Left colon (tissue), 2 donors: ENCODE measurements at regions not wholly inside any gene's neighbourhood (a gene's known extent, or its start where the extent isn't known, plus 50 kb on each side); places are given as distances from the start of the nearest gene placed in this dataset.
"Not testable (repeated sequence)": the region's sequence is repeated elsewhere in the genome, so short reads cannot be mapped to it uniquely, and the experiment has no call there.

ENCODE experiments used
- ATAC-seq: fragments of 200-7000 bp; cut with Tn5 transposase; one replicate; pipeline ENCODE4 v1.9.1; 2020; ENCODE audit warnings: mild to moderate bottlenecking, moderate library complexity
- DNase-seq, 2 donors: peaks; one replicate each; pipeline ENCODE4 v3.0.0-alpha.2; 2020
- intact Hi-C, 2 donors: fragments of 100-400 bp; cut with DNase I in 1 of 2; cut with micrococcal nuclease in 1 of 2; formaldehyde crosslinking; loops; one replicate each; pipeline versions ENCODE4 v1.11.2 to v1.14.0; 2022; cut with DNase I, micrococcal nuclease
- donor health status: DM: no; HTN: no; CAD: no.
- donor health status: DM: yes; HTN: yes; CAD: no.

DNA sequence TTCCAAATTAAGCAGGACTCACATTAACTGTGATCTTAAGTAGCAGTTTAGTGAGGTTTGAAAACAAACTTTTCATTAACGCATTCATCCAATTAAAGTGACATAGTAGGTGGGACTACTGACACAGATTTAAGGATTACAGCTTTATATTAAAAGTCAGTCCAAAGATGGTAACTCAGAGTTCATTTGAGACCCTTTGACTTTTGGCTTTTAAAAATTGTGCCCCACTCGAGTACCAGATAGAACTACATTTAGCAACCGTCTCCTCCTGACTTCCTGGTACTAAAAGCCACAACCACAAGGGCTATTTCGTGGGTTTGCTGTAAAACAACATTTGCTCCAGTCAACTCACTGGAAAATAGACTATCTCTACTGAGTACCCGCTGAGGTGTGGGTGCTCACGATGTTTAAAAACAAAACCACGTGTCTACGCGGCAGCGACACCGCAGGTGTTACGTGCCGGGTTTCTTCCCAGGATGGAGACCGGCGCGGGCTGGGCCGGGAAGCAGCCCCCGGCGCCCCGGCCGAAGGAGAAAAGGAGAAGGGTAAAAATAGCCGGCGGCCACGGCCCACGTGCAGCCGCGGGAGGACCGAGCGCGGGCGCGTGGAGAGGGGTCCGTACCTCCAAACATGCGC is 120.6 kb downstream of the PRR15 start:
- intact Hi-C loops, DNase-seq: not testable (repeated sequence)
- ATAC-seq: peak; percentile 51

DNA sequence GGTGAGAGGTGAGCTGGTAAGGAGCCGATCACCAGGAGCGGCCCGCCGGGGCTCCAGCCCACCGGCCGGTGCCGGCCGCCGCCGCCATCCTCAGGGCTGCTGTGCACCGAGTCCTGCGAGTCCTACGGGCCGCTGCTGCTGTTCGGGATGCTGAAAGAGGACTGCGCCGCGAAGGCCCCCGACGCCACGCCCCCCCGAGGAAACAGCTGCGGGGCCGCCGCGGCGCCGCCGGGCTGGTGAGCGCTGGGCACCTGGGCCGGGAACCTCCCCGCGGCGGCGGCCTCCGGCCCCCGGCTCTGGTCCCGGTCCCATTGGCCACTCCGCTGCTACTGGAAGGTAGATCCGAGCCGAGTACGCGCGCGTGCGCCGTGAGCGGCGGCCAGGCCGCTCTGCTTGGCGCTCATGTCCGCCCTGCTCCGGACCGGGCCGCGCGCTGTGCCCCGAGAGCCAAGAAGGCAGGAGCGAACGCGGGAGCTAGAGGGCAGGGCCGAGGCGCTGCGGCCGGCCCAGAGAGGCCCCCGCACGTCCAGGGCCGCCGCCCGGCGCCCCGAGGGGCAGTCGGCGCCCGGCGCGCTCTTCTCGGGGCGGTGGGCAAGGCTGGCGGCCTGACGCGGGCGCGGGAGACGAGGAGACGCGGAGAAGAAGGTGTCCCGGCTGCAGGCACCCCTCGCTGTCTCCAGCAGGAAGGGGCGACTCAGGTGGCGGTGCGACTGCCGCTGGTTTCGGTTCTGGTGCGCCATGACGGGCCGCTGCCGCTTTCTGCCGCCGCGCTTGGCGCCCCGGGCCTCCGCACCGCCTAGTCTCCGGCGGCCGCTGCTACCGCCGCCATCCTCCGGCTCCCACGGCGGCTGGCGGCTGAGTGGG is 121.3 kb upstream of the WIPF3 start:
- ATAC-seq (peak; percentile 84), DNase-seq (peak; percentile 66 to 80)
- intact Hi-C loops: no loop called here

DNA sequence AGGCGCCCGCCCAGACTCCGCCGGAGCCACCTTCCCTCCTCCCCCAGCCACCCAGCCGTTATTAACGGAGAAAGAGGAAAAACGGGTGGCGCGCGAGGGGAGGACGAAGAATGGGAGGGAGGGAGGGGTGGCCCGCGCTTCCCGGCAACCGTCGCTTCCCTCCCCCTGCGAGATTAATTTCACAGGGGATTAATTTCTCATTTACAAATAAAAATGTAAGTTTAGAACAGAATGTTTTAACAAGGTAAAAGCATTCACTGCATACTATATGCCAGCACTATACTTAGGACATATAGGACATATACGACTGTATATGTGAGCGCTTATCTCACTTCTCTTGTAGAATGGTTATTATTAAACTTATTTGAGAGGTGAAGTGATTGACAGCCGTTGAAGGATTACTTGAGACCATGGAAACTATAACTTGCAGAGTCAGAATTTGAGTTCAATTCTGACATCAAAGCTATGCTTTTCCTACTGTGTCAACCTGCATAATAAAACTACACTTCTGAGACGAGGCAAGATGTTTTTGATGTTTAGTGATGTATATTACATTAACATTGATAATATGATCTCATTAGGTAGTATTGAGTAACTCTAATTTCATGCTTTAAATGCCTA is 120.5 kb upstream of the WIPF3 start:
- ATAC-seq: peak; percentile 10
- DNase-seq, intact Hi-C loops: not testable (repeated sequence)

DNA sequence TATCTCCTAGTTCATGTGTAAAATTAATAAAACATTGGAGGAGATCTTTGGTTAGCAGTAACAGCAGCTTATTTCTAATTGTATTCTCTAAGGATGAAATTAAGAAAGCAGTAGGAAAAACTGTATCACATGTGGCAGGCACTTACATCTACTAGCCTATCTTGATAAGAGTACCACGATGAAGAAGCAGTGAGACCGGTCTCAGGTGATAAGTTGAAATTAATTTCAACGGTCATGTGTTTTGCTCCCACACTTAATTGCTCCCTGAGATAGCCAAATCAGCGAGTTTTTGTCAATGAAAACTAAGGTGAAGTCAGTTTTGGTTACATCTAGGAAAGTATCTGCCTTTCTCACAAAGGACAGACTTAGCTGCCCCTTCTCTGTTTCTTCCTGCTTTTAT is 115.8 kb upstream of the WIPF3 start:
- DNase-seq, intact Hi-C loops, ATAC-seq: not testable (repeated sequence)

DNA sequence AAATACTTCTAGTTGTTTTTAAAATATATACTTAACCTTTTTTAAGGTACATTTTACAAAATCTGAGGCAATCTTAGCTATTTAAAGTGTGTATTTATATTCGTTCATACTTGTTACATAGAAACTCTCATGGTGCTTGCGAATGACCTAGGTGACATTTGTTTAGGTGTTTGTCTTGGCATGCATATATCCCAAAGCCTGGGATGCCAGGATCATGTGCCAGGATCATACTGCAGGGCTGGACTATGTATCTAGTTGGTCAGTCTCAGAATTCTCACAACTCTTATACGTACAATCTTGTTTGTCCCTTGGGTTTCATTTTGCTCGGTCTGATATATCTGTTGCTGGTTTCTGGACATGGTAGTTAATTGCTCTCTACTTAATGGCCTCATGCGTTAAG is 109.9 kb upstream of the WIPF3 start:
- ATAC-seq, DNase-seq, intact Hi-C loops: not testable (repeated sequence)

DNA sequence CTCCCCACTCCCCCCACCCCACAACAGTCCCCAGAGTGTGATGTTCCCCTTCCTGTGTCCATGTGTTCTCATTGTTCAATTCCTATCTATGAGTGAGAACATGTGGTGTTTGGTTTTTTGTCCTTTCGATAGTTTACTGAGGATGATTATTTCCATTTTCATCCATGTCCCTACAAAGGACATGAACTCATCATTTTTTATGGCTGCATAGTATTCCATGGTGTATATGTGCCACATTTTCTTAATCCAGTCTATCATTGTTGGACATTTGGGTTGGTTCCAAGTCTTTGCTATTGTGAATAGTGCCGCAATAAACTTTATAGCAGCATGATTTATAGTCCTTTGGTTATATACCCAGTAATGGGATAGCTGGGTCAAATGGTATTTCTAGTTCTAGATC is 106.6 kb upstream of the WIPF3 start:
- ATAC-seq, DNase-seq, intact Hi-C loops: not testable (repeated sequence)

DNA sequence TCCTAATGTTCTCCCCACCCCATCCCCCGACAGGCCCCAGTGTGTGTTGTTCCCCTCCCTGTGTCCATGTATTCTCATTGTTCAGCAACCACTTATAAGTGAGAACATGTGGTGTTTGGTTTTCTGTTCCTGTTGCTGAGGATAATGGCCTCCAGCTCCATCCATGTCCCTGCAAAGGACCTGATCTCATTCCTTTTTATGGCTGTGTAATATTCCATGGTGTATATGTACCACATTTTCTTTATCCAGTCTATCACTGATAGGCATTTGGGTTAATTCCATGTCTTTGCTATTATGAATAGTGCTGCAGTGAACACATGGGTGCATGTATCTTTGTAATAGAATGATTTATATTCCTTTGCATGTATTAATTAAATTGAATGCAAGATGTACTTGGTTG is 104.8 kb upstream of the WIPF3 start:
- DNase-seq, intact Hi-C loops, ATAC-seq: not testable (repeated sequence)

DNA sequence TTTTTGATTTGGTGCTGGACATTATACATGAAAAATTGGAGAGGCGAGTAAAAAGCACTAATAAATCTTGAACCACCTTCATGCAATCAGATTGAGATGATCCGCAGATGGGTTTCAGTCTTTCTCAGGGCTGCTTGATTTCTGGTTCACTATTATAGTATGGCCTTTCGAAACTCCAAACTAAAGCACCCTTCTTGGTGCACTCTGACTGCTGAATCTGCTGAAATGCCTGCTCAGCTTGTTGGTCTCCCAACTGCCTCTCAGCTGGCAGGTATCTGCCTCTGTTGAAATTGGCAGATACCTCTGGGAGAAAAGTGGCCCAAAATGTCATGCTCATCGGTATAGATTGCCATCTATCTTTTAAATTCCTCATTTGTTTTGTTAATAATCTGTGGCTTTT is 102.5 kb upstream of the WIPF3 start:
- ATAC-seq, DNase-seq, intact Hi-C loops: not testable (repeated sequence)

DNA sequence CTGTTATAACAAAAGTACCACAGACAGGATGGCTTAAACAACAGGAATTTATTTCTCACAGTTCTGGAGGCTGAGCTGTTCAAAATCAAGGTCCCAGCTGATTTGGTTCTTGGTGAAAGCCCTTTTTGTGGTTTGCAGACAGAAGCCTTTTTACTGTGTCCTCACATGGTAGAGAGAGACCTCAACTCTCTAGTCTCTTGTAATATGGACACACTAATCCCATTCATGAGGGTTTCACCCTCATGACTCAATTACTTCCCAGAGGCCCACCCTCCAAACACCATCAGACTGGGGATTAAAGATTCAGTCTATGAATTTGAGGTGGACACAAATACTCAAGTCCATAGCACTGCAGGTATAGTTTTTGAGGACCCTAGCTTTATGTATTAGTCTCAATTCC is 97.3 kb upstream of the WIPF3 start:
- ATAC-seq, intact Hi-C loops, DNase-seq: not testable (repeated sequence)

DNA sequence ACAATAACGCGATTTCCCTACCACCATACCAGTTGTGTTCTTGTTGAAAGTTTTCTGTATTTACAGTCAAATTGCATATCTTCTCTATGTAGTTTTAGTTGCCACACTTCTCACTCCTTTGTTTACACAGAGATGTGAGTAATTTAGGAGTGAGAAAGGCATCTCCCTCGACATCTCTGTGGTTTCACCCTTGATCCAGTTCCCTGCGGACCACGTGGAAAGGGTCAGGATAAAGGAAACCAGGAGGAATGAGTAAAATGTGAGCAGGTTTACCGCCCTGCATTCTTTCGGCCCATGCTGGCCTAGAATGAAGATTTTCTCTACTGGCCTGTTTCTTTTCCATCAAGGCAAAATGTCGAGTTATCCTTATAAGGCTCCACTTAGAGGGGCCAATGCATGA is 83.2 kb upstream of the WIPF3 start:
- intact Hi-C loops, DNase-seq: not testable (repeated sequence)
- ATAC-seq: peak; percentile 40

DNA sequence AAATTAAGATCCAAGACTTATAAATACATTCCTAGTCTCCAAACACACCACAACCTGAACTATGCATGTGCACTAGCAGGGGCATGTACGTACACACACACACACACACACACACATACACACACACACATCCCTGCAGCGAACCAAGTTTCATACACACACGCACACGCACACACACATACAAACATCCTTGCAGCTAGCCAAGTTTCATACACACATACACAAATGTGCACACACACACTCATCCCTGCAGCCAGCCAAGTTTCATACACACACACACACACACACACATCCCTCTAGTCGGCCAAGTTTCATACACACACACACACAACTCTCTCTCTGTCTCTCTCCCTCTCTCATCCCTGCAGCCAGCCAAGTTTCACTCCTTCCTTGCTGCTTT is 82.7 kb upstream of the WIPF3 start:
- ATAC-seq: no peak
- no peak for DNase-seq
- intact Hi-C loops: no loop called here

DNA sequence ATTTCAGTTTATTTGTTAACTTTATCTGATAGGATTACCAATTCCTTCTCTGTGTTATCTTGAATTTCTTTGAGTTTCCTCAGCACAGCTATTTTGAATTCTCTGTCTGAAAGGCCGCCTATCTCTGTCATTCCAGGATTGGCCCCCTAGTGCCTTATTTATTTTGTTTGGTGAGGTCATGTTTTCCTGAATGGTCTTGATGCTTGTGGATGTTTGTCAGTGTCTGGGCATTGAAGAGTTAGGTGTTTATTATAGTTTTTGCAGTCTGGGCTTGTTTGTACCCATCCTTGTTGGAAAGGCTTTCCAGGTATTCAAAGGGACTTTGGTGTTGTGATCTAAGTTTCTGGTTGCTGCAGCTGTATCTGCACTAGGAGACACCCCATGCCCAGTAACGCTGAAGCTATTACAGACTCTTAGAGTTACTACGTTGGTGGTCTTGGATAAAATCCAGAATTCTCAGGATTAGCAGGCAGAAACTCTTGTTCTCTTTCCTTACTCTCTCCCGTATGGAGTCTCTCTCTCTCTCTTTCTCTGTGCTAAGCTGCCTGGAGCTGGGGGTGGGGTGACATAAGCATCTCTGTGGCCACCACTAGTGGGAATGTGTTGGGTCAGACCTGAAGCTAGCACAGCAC is 76.7 kb upstream of the WIPF3 start:
- ATAC-seq, DNase-seq, intact Hi-C loops: not testable (repeated sequence)

DNA sequence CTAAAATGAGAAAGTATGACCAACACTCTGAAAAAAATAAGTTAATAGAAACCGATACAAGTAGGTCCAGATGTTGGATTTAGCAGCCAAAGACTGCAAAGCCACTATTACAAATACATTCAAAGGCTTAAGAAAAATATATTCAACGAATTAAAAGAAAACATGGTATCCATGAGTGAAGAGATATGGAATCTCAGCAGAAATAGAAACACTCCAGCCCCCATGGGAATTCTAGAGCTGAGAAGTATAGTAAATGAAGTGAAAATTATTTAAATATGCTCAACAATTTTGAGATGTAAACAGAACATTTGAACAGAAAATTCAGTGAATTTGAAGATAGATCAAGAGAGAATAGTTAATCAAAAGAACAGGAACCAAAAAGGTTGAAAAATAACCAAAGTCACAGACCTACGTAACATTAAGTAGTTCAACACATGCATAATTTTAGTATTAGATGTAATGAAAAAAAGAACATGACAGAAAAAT is 72.0 kb upstream of the WIPF3 start:
- ATAC-seq: no peak
- no peak for DNase-seq
- intact Hi-C loops: no loop called here

DNA sequence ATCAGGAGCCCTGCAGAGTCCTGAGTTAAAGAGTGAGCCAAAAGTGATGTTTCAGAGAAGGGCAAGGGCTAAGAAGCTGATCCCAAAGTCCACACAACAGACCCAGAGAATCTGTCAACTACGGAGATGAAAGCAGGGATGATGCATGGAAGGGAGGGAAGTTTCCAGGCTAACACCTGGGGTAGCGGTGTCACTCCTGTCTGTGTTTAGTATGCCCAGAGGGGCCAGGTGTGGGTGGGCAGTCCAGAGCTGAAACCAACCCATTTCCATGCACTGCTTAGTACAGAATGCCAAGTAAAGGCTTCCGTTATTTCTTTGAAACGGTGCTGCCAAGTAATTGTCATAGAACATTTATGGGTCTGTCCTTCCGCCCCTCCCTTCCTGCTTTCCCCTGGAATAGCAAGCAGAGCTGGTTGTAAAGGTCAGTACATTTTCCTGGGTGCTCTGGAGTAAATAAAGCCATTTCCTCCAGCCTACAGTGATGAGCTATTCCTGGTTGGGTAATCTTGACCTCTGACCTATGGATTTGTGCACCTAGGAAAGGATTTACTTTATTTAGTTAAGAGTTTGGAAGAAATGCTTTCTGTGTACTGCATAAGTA is 58.6 kb upstream of the WIPF3 start:
- peak; percentile 98 for ATAC-seq
- DNase-seq, intact Hi-C loops: not testable (repeated sequence)

DNA sequence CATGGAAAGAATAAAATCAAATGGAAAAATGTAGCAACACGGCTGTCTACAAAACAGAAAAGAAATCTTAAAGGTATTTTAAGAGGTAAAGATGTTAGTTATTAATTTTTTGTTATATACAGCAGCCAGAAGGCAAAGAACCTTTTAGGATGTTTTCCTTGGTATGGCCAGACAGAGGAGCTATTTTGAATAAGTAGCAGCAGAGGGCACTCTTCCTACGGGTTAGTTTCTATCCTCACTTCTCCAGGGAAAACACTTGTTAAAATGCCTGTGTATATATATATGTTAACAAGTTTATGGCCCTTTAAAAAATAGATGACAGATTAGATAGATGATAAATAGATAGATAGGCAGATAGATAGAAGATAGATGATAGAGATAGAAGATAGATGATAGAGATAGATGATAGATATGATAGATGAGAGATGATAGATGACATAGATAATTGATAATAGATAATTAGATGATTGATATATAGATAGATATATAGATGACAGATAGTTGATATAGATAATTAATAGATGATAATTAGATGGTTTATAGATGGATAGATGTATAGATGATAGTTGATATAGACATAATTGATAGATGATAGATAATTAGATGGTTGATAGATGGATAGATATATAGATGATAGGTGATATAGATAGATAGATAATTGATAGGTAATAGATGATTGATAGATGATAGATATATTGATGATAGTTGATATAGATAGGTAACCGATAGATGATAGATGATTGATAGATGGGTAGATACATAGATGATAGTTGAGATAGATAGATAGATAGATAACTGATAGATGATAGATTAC is 57.8 kb upstream of the WIPF3 start:
- DNase-seq (no peak), ATAC-seq (peak; percentile 90)
- intact Hi-C loops: no loop called here

DNA sequence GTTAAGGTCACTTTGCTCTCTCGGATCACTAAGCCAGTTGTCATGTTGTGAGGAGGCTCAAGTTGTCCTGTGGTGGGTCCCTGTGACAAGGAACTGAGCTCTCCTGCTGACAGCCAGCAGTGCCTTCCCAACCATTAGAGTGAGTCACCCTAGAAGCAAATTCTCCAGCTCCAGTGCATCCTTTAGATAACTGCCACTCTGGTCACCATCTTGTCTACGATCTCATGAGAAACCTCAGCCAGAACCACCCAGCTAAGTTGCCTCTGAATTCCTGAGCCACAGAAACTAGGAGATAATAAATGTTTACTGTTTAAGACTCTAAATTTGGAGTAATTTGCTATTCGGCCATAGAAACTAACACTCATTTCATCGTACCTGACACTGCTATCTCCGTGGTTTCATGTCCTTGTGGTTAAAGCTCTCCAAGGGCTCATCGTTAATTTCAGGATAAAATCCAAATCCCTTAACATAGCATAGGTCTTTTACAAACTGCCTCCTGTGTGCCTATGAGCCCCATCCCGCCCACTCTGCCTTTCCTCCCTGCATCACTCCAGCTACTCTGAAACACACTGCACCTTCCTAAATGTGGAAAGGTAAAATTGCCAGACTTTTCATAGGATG is 56.5 kb upstream of the WIPF3 start:
- ATAC-seq (no peak), DNase-seq (no peak)
- intact Hi-C loops: loop anchor here in 1 of 2 donors (10.0 kb wide), 1 partner anchor 165 kb away; no protein-coding TSS in a partner anchor

DNA sequence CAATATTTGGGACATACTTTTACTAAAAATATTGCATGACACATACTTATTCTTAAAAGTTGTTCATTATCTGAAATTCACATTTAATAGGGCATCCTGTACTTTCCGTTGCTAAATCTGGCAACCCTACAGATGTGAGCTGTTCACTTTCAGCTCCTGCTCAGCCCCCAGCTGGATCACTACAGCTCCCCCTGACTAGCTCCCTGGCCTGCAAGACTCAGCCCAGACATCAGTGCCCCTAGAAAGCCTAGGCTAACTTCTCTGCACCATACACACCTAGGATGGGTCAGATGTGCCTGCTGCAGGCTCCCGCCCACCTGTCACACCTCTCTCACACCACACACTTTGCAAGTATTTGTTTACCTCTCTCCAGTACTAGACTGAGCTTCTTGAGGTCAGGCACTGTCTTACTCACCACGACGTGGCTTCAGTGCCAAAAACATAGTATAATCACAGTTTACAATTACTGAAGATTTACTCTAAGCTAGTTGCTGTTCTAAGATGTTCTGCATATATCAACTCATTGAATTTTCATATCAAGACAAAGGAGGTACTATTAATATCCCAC is 55.9 kb upstream of the WIPF3 start:
- not testable (repeated sequence) for DNase-seq, ATAC-seq
- intact Hi-C loops: loop anchor here in 1 of 2 donors (10.0 kb wide), 1 partner anchor 164 kb away; no protein-coding TSS in a partner anchor
